SIG-M5 treated with dmso at 0.1 percent for 504 hours (cell line): ENCODE measurements at regions not wholly inside any gene's neighbourhood (a gene's known extent, or its start where the extent isn't known, plus 50 kb on each side); places are given as distances from the start of the nearest gene placed in this dataset.
A peak's percentile ranks its signal among the peaks of the same experiment; 100 is the strongest.

ENCODE experiments used
- DNase-seq: peaks from one replicate; lab custom pipeline; 2025; ENCODE audit not compliant: unreplicated experiment; lab: John Stamatoyannopoulos, UW

GRCh38 chr20:6882561-6883291, 115.2 kb downstream of the BMP2 start:
- DNase-seq = no peak

DNA sequence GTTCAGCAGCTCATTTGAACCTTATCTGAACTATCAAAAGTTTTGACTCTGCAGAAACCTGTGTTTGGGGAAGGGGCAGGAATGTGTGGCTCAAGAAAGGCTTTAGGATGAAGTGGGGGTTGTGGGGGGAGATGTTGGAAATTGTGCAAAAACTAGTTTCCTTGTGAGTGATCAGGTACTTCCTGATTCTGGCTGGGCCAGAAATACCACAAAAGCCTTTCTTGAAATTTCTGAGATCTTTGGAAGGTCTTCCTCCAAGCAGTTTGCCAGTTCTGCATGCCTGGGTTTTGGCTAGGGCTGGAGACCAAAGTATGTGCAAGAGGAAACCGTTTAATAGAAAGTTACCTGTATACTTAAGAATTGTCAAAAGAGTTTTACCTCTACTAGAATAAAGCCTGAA, 116.6 kb downstream of the BMP2 start:
- DNase-seq = peak; percentile 13

DNA sequence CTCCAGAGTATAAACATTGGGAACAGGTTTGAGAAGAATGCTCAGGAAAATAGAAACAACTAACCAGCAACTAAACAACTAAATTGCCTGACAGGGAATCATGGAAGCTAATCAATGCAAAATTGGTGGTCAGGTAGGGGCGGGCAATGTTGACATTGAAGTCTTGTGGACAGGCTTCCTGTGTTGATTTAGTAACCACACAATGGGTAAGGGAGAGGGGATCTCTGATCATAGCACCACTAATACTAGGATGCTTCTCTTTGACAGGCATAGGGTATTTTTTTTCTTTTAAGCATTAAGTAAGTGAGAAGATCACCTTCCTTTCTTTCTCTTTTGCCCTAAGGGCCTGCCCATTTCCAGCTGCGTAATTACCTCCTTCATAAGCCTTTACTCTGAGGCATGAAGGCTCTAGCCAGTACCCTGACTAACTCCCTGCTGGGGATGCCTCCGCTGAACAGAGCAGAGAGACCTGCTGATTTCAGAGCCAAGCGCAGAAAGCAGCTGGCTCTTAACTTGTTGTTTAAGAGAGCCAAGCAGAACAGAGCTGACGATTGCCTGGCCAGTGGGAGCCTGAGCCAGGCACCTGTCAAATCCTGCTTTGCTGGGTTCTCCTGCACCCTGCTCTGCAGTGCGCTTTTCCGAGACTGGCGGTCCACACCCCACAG, 118.7 kb downstream of the BMP2 start:
- no peak for DNase-seq

DNA sequence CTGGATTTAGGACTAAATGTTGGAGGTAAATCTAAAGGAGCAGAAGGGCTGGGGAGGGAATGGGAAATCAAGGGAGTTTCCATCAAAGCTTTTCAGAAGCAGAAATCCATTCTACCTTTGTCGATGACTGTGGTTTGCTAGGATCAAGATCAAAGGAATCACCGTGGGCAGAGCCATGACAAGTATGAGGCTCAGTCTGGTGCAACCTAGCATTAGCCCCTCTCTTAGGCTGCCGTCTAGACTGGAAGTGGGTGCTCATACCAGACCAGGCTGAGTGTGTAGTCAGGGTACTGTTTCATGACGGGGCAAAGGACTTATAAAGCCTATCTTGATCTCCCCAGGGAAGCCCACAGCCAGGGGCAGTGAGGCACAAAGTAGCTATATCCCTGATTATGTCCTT, 120.5 kb downstream of the BMP2 start:
- no peak for DNase-seq

DNA sequence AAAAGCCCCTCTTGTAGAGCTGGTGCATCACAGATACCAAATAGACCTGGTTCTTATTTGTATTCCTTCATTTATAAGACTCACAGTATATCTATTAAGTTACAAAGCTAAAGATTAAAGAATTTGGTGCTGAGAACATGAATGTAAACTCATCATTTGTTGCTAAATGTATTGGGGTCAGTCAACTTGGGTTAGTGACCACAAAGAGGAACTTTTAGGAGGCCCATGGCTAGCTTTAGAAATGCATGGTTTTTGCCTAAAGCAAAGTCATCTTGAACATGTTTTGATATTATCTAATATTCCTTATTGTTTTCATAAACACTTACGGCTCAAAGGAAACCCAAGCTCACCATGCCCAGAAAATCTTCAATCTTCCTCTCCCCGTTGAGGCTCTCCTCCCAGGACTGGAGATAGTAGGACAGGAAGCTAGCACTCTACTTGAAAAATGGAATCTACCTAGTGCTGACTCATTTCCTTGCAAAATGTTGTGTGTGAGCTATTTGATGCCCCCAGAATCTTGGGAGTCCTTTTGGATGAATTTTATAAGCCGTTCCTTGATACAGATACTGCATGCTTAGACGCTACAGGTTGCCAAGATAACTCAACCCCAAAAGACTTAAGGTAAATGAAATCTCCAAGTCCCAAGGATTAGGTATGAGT, 121.4 kb downstream of the BMP2 start:
- DNase-seq = peak; percentile 4

GRCh38 chr20:6892724-6893123, 125.2 kb downstream of the BMP2 start:
- DNase-seq = no peak

GRCh38 chr20:6898928-6899327, 131.4 kb downstream of the BMP2 start:
- DNase-seq = no peak

- DNase-seq = no peak
Measured at GRCh38 chr20:6906871-6907270, 139.4 kb downstream of the BMP2 start.

- DNase-seq = no peak
Measured at GRCh38 chr20:6908673-6909072, 141.2 kb downstream of the BMP2 start.

GRCh38 chr20:6909608-6910007, 142.1 kb downstream of the BMP2 start:
- no peak for DNase-seq

DNA sequence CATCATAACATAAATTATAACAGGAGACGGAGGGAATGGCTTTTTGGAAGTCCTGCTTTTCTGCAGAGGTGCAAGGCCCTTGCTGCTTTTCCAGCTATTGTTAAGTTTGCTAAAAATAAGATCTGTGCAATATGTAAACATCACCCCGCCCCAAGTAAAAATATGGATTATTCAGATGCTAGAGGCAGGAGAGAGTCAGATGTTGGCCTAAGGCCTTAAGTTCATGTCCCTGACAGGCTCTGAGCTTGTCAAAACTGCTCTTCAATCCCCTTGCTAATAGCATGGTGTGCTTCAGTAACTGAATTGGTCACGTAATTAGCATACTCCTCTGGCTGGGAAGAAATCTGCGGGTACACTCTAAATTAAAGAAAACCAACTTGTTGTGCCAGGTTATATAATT, 147.5 kb downstream of the BMP2 start:
- no peak for DNase-seq

DNA sequence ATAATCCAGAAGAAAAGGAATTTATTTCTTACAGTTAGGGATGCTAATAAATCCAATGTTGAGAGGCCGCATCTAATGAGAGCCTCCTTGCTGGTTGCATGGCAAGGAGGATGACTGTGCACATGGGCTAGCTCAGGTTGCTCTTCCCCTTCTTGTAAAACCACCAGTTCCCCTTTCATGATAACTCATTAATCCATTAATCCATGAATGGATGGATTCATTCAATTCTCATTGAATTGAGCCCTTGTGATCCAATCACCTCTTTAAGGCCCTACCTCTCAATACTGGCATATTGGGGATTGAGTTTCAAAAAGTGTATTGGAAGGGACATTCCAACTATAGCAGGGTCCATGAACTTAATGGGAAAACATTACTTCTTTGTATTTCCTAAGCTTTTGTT, 149.5 kb downstream of the BMP2 start:
- DNase-seq = no peak

DNA sequence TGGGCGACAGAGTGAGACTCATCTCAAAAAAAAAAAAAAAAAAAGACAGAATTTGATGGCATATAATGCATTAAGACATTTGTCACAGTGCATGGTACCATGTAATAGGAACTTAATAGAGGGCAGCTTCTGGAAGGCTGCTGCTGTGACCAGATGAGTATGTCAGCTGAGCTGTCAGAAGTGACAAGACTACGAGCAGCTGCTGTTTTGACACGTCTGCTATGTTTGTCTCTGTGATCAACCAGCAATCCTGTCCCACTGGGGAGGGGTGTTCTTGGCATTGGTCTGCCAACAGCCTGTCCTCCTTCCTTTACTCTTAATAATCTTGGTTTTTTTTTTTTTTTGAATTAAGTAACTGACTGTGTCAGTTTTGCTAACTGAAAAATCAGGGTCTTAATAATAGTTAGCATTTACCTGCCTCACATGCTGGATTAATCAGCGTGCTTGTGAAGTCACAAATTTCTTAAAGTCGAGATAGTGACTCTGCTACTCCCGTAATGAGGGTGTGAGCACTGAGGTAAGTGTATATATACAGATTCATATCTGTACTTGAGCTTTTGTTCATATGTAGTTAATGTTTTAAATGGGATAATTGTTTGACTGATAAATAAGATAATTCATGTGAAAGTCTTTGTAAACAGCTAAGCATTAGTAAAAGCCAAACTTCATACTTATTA, 152.4 kb downstream of the BMP2 start:
- DNase-seq = no peak

DNA sequence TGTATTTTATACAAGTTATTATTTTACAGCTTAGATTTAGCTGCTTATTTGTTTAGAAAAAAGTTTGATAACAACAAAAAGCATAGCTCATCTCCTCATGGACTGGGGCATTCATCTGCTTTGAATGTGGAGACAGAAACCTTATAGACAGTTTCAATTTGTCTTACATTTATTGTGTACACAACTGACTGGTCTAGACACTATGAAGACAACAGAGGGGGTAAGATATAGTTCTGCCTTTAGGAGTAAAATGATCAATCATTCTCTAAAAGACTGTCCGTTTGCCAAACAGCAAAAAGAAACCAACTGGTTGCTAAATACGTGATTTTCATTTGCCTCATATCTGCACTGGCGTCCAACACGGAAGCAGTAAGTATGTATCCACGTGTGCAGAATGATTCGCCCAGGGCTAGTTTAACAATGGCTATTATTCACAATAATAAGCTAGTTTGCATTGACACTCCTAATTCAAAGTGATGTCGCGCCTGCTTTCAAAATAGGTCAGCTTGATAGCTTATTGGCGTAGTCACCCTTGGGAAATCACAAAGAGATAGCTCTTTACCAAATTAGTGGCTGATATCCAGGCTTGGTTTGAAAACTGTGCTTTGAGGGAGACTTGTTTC, 153.6 kb downstream of the BMP2 start:
- no peak for DNase-seq

GRCh38 chr20:6921717-6922386, 154.4 kb downstream of the BMP2 start:
- no peak for DNase-seq

GRCh38 chr20:6924681-6925080, 157.2 kb downstream of the BMP2 start:
- no peak for DNase-seq

DNA sequence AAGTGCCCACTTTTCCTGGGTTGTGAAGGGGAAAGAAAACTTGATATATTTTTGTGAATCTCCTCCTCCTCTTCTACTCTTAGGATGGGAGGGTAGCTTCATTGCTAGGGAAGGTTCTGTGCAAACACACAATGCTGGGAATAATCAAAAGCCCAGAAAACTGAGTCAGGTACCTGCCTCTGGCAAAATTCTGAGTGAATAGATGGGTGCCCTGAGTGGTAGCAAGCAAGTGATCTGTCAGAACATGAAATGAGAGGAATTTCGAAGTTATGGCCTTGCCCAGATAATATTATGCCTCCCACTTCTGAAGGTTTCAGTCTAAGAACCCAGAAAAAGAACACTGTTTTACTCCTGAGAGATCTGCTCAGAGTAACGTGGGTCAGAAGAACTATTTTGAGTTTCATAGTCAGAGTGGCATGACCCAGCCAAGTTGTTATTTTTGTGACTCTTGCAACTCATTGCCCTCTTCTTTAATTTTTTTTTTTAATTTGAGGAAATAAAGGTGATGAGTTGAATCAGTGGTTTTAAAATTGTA, 158.3 kb downstream of the BMP2 start:
- no peak for DNase-seq

GRCh38 chr20:6940048-6940447, 172.6 kb downstream of the BMP2 start:
- DNase-seq = peak; percentile 6

GRCh38 chr20:6940876-6941275, 173.4 kb downstream of the BMP2 start:
- DNase-seq = no peak

DNA sequence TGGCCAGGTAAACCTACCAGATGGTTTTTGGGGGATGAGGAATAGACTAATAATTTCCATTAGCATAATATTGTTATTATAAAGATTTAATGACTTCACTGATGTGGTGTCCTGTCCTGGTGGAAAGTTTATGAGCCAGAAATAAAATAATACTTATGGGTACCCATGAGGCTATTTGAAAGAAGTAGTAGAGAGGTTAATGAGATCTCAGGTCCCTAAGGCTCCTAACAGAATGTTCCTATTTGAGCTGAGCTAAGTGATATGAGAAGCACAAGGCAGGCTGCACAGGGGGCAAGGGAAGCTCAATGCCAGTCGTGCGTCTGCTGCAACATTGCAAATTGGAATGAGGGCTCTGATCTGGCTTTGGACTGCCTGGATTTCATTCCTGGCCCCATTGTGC, 174.1 kb downstream of the BMP2 start:
- no peak for DNase-seq

- DNase-seq = no peak
Measured at GRCh38 chr20:6942266-6942665, 174.8 kb downstream of the BMP2 start.
